ENCODE measurements at regions not wholly inside any gene's neighbourhood (a gene's known extent, or its start where the extent isn't known, plus 50 kb on each side); places are given as distances from the start of the nearest gene placed in this dataset.

DNA sequence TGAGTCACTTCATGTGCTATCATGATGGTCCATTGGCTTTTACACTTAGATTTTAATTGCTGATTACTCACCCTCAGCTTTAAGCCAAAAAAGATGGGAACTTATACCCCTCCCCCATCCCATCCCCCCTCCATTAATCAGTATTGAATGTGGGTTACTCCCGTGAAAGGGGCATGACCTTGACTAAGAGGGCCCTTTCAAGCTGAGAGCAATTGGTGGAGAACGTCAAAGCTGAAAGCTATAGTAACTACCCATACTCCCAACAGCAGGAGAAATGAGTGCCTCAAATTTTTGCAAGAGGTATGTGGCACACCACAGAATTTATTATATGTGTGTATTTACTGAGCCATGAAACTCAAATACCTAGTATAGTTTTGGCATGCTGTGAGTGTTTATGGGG, 99.7 kb upstream of the CDH8 start:
- TF ChIP-seq, protein P1, sequence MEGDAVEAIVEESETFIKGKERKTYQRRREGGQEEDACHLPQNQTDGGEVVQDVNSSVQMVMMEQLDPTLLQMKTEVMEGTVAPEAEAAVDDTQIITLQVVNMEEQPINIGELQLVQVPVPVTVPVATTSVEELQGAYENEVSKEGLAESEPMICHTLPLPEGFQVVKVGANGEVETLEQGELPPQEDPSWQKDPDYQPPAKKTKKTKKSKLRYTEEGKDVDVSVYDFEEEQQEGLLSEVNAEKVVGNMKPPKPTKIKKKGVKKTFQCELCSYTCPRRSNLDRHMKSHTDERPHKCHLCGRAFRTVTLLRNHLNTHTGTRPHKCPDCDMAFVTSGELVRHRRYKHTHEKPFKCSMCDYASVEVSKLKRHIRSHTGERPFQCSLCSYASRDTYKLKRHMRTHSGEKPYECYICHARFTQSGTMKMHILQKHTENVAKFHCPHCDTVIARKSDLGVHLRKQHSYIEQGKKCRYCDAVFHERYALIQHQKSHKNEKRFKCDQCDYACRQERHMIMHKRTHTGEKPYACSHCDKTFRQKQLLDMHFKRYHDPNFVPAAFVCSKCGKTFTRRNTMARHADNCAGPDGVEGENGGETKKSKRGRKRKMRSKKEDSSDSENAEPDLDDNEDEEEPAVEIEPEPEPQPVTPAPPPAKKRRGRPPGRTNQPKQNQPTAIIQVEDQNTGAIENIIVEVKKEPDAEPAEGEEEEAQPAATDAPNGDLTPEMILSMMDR (IDR thresholded peaks at IDR 0.05; ENCODE audit: low read length): no peak
- TF ChIP-seq EZH2 (optimal IDR thresholded peaks at IDR 0.05; ENCODE audit: low read depth, low read length) (no peak), EZH2phosphoT487 (IDR thresholded peaks at IDR 0.05; ENCODE audit: low read length) (no peak)
